Hepatocyte (in vitro differentiated cells): ENCODE measurements at regions not wholly inside any gene's neighbourhood (a gene's known extent, or its start where the extent isn't known, plus 50 kb on each side); places are given as distances from the start of the nearest gene placed in this dataset.

Experiments used
- CTCF ChIP-seq: fragments of 200-600 bp; sonication (generic); IDR thresholded peaks from 2 replicates; pipeline ENCODE4 v1.5.1; 2016; ENCODE audit warnings: antibody characterized with exemption, mild to moderate bottlenecking; ENCODE audit not compliant: poor library complexity
- EZH2 ChIP-seq: fragments of 200-600 bp; sonication (generic); IDR thresholded peaks from 2 replicates; pipeline ENCODE4 v1.6.1; 2016; ENCODE audit warnings: antibody characterized with exemption, mild to moderate bottlenecking, borderline replicate concordance

DNA sequence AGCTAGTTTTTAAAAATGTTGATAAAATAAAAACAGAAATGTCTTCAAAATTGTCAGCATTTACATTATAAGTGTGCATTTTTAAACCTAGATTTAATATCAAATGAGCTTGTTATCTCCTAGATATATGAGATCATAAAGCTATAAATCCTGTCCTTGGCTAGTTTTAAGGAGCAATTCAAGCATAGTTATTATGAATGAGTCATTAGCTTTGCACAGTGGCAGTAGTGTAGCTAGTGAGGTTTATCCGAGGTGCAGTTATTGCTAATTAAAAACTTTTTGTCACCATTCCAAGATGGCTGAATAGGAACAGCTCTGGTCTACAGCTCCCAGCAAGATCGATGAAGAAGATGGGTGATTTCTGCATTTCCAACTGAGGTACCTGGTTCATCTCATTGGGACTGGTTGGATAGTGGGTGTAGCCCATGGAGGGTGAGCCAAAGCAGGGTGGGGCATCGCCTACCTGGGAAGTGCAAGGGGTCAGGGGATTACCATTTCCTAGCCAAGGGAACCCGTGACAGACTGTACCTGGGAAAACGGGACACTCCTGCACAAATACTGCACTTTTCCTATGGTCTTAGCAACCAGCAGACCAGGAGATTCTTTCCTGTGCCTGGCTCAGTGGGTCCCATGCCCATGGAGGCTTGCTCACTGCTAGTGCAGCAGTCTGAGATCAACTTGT is 108.8 kb upstream of the SYNCRIP start:
- TF ChIP-seq CTCF (no peak), EZH2 (no peak)
